ENCODE measurements at regions not wholly inside any gene's neighbourhood (a gene's known extent, or its start where the extent isn't known, plus 50 kb on each side); places are given as distances from the start of the nearest gene placed in this dataset.

DNA sequence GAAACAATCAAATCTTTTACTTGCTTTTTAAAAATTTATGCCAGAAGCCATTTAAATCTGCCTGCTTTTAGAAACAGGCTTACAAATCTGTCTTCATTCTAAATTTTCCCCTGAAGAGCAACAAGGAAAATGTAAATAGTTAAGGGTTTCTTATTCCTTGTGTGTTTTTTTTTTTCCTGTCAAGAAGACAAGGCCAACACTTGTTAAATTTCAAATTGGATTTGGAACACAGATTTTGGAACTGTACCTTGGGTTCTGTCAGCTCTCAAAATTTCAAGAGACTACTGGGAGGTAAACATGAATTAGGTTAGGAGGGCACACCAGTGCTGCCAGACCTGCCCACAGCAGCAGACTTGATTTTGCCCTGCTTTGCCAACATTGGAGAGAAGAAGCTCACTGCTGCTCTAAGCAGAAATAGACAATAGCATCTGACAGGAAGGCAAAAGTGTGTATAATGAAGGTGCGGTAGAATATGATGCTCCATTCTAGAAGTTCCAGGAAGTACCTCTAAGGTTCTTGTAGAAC, 121.7 kb downstream of the NHLRC3 start:
- no peak overlapping the region for H3K4me3 ChIP-seq (ENCODE audit: low read length)
- no peak for ATAC-seq (ENCODE audit: poor library complexity)
- H3K36me3 ChIP-seq (ENCODE audit: insufficient read depth, low read length) = no peaks in the 10 kb centered on the region
- CTCF ChIA-PET = no interaction called here
- no peak overlapping the region for H3K27ac ChIP-seq (ENCODE audit: low read depth in 1 of 2, low read length in 2 of 2)
- POLR2A ChIA-PET = no interaction called here
- H3K27me3 ChIP-seq (ENCODE audit: control insufficient read depth in 1 of 2, insufficient read depth in 2 of 2, low read length in 2 of 2) = no peaks in the 10 kb centered on the region
- H3K9me3 Mint-ChIP-seq = no peaks in the 10 kb centered on the region
- no peak for DNase-seq
- H3K36me3 Mint-ChIP-seq (ENCODE audit: low read depth) = no peaks in the 10 kb centered on the region
- no peaks in the 10 kb centered on the region for H3K9me3 ChIP-seq (ENCODE audit: control insufficient read depth in 1 of 2, insufficient read depth in 1 of 2, low read length in 2 of 2)
- H3K4me3 Mint-ChIP-seq = no peak overlapping the region
- no peak overlapping the region for H3K27ac Mint-ChIP-seq
- H3K27me3 Mint-ChIP-seq = peaks cover 34% of the 10 kb centered on the region
- no peaks in the 10 kb centered on the region for H3K4me1 Mint-ChIP-seq (ENCODE audit: low read depth)
- TF ChIP-seq CTCF (IDR thresholded peaks at IDR 0.05) = no peak
- H3K4me1 ChIP-seq (ENCODE audit: insufficient read depth, low read length) = no peaks in the 10 kb centered on the region
- intact Hi-C loops (cut with DNase I, micrococcal nuclease) = no loop called here

DNA sequence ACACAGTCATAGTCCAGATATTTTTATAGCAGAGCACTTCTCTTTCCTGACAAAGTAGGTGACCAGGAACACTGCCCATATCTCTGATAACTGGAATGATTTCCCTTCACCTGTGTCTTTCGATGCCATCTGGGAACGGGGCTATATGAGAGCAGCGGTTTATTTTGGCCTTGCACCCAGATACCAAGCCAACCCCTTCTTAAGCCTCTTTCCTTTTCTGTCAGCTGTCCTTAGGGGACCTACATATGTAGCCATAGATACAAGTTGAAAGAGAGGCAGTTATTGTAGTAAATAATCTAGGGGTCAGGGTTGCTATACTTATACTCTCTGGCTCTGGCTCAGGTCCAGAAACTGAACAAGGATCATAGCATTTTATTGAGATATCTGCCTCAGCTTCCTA, 128.8 kb downstream of the NHLRC3 start:
- ATAC-seq (ENCODE audit: poor library complexity) (no peak), DNase-seq (no peak)
- H3K27me3 Mint-ChIP-seq = peaks cover 11% of the 10 kb centered on the region
- H3K4me1 Mint-ChIP-seq (ENCODE audit: low read depth) = no peaks in the 10 kb centered on the region
- no peak for TF ChIP-seq CTCF (IDR thresholded peaks at IDR 0.05)
- no peaks in the 10 kb centered on the region for H3K9me3 Mint-ChIP-seq
- Histone ChIP-seq H3K27ac (ENCODE audit: low read depth in 1 of 2, low read length in 2 of 2) (no peak overlapping the region), H3K27me3 (ENCODE audit: control insufficient read depth in 1 of 2, insufficient read depth in 2 of 2, low read length in 2 of 2) (peaks cover 0 to 5% of the 10 kb centered on the region in 2 experiments), H3K36me3 (ENCODE audit: insufficient read depth, low read length) (no peaks in the 10 kb centered on the region), H3K4me1 (ENCODE audit: insufficient read depth, low read length) (no peaks in the 10 kb centered on the region), H3K4me3 (ENCODE audit: low read length) (no peak overlapping the region), H3K9me3 (ENCODE audit: control insufficient read depth in 1 of 2, insufficient read depth in 1 of 2, low read length in 2 of 2) (no peaks in the 10 kb centered on the region)
- no peak overlapping the region for H3K4me3 Mint-ChIP-seq
- ChIA-PET POLR2A (no interaction called here), CTCF (no interaction called here)
- H3K27ac Mint-ChIP-seq = no peak overlapping the region
- intact Hi-C loops (cut with DNase I, micrococcal nuclease) = no loop called here
- H3K36me3 Mint-ChIP-seq (ENCODE audit: low read depth) = no peaks in the 10 kb centered on the region

GRCh38 chr13:39170711-39171110, 132.5 kb downstream of the NHLRC3 start:
- H3K36me3 ChIP-seq (ENCODE audit: insufficient read depth, low read length) = no peaks in the 10 kb centered on the region
- CTCF ChIA-PET = no interaction called here
- H3K27me3 Mint-ChIP-seq = peaks cover 16% of the 10 kb centered on the region
- no peak for DNase-seq
- TF ChIP-seq CTCF (IDR thresholded peaks at IDR 0.05) = no peak
- intact Hi-C loops (cut with DNase I, micrococcal nuclease) = no loop called here
- ATAC-seq (ENCODE audit: poor library complexity) = no peak
- no peaks in the 10 kb centered on the region for H3K4me1 Mint-ChIP-seq (ENCODE audit: low read depth)
- H3K27me3 ChIP-seq (ENCODE audit: control insufficient read depth in 1 of 2, insufficient read depth in 2 of 2, low read length in 2 of 2) = peaks cover 0 to 5% of the 10 kb centered on the region in 2 experiments
- POLR2A ChIA-PET = interaction anchor here (0.6 kb wide), 1 partner anchor 24 kb away, joined by 3 read pairs; no protein-coding TSS in a partner anchor
- no peak overlapping the region for H3K4me3 Mint-ChIP-seq
- H3K4me3 ChIP-seq (ENCODE audit: low read length) = no peak overlapping the region
- no peaks in the 10 kb centered on the region for H3K36me3 Mint-ChIP-seq (ENCODE audit: low read depth)
- H3K9me3 ChIP-seq (ENCODE audit: control insufficient read depth in 1 of 2, insufficient read depth in 1 of 2, low read length in 2 of 2) = no peaks in the 10 kb centered on the region
- no peaks in the 10 kb centered on the region for H3K4me1 ChIP-seq (ENCODE audit: insufficient read depth, low read length)
- H3K27ac ChIP-seq (ENCODE audit: low read depth in 1 of 2, low read length in 2 of 2) = no peak overlapping the region
- no peaks in the 10 kb centered on the region for H3K9me3 Mint-ChIP-seq
- H3K27ac Mint-ChIP-seq = no peak overlapping the region
